Small intestine (tissue), 7 donors: ENCODE measurements at regions not wholly inside any gene's neighbourhood (a gene's known extent, or its start where the extent isn't known, plus 50 kb on each side); places are given as distances from the start of the nearest gene placed in this dataset.
"Not testable (repeated sequence)": the region's sequence is repeated elsewhere in the genome, so short reads cannot be mapped to it uniquely, and the experiment has no call there.

Source experiments
- DNase-seq, 2 donors: peaks; one replicate each; pipeline versions ENCODE4 v3.0.0 to v3.0.0-alpha.2; 2013
- FAIRE-seq: peaks from 2 replicates; lab custom pipeline; 2012; peaks lifted over from hg19 to GRCh38; lab: Jason Lieb, UNC
- H3K27ac ChIP-seq, 3 donors: one replicate each; pipeline ENCODE4 v1.5.1; 2013; ENCODE audit warnings: low read length in 2 of 3, mild to moderate bottlenecking in 2 of 3, control low read depth in 1 of 3, inconsistent platforms in 1 of 3, low read depth in 1 of 3, moderate library complexity in 1 of 3
- H3K27me3 ChIP-seq, 3 donors: one replicate each; pipeline ENCODE4 v1.6.1; 2013; ENCODE audit warnings: low read length in 3 of 3, inconsistent platforms in 1 of 3; ENCODE audit not compliant: control insufficient read depth in 3 of 3, insufficient read depth in 3 of 3
- H3K36me3 ChIP-seq, 3 donors: one replicate each; pipeline ENCODE4 v1.6.1; 2013; ENCODE audit warnings: low read length in 3 of 3, inconsistent platforms in 1 of 3, low read depth in 1 of 3, mild to moderate bottlenecking in 1 of 3, moderate library complexity in 1 of 3; ENCODE audit not compliant: control insufficient read depth in 3 of 3, insufficient read depth in 2 of 3
- H3K4me1 ChIP-seq, 3 donors: one replicate each; pipeline ENCODE4 v1.6.1; 2013; ENCODE audit warnings: low read length in 2 of 3, inconsistent platforms in 1 of 3, low read depth in 1 of 3, mild to moderate bottlenecking in 1 of 3, moderate library complexity in 1 of 3; ENCODE audit not compliant: control insufficient read depth in 3 of 3, insufficient read depth in 2 of 3
- H3K4me3 ChIP-seq, 3 donors: one replicate each; pipeline ENCODE4 v1.5.1; 2013; ENCODE audit warnings: low read length in 3 of 3, control low read depth in 1 of 3, inconsistent platforms in 1 of 3, low read depth in 1 of 3, mild to moderate bottlenecking in 1 of 3, moderate library complexity in 1 of 3
- H3K9me3 ChIP-seq, 2 donors: one replicate each; pipeline ENCODE4 v1.6.1; 2013; ENCODE audit warnings: low read depth in 1 of 2, low read length in 1 of 2; ENCODE audit not compliant: control insufficient read depth in 2 of 2, insufficient read depth in 1 of 2
- WGBS, 3 donors: extraction: QIAGEN DNeasy Blood & Tissue Kit; methylation state at CpG; one replicate each; pipeline ENCODE4 v1.1.7; 2013; 5-methylcytosine and 5-hydroxymethylcytosine counted together
- donor health status: healthy with polysubstance abuse.
- donor health status: control.
- donor health status: control.
- donor health status: Bipolar disorder and iron deficiency.
- donor health status: healthy.

- no peak for FAIRE-seq
- H3K4me1 ChIP-seq, result no peaks in the 10 kb centered on the region
- no peak overlapping the region for H3K27ac ChIP-seq
- H3K4me3 ChIP-seq, result no peak overlapping the region
- no peak for DNase-seq
- H3K36me3 ChIP-seq, result no peaks in the 10 kb centered on the region
- H3K27me3 ChIP-seq, result no peaks in the 10 kb centered on the region
- peaks cover 5 to 11% of the 10 kb centered on the region in 2 donors for H3K9me3 ChIP-seq
- WGBS, 3 donors, result 74 to 81% (median 81%) methylated on average over 7 of the region's 7 CpGs
Measured at GRCh38 chrX:768596-768995, 138.0 kb downstream of the SHOX start.

- Histone ChIP-seq H3K4me1 (no peaks in the 10 kb centered on the region), H3K27me3 (no peaks in the 10 kb centered on the region), H3K36me3 (no peaks in the 10 kb centered on the region), H3K9me3 (no peaks in the 10 kb centered on the region), H3K27ac (no peak overlapping the region), H3K4me3 (no peak overlapping the region)
- DNase-seq (no peak), FAIRE-seq (no peak)
- WGBS, 3 donors, result 80 to 87% (median 80%) methylated on average over 6 of the region's 6 CpGs
Measured at GRCh38 chrX:758917-759316, 128.3 kb downstream of the SHOX start.

GRCh38 chrX:750812-751211 lies 120.2 kb downstream of the SHOX start:
- H3K27ac ChIP-seq, result no peak overlapping the region
- no peaks in the 10 kb centered on the region for H3K36me3 ChIP-seq
- H3K4me3 ChIP-seq, result no peak overlapping the region
- 77 to 86% (median 79%) methylated on average over 9 of the region's 9 CpGs for WGBS, 3 donors
- H3K4me1 ChIP-seq, result no peaks in the 10 kb centered on the region
- no peaks in the 10 kb centered on the region for H3K27me3 ChIP-seq
- FAIRE-seq (no peak), DNase-seq (no peak)
- H3K9me3 ChIP-seq, result peaks cover 0 to 16% of the 10 kb centered on the region in 2 donors

GRCh38 chrX:750263-750662 lies 119.7 kb downstream of the SHOX start:
- Histone ChIP-seq H3K36me3 (no peaks in the 10 kb centered on the region), H3K27me3 (no peaks in the 10 kb centered on the region), H3K9me3 (peaks cover 0 to 17% of the 10 kb centered on the region in 2 donors), H3K27ac (no peak overlapping the region), H3K4me1 (no peaks in the 10 kb centered on the region), H3K4me3 (no peak overlapping the region)
- DNase-seq (no peak), FAIRE-seq (no peak)
- WGBS, 3 donors, result 80 to 89% (median 85%) methylated on average over 5 of the region's 5 CpGs

GRCh38 chrX:747176-747575 lies 116.6 kb downstream of the SHOX start:
- Histone ChIP-seq H3K27me3 (no peaks in the 10 kb centered on the region), H3K9me3 (peaks cover 0 to 19% of the 10 kb centered on the region in 2 donors), H3K36me3 (no peaks in the 10 kb centered on the region), H3K4me3 (no peak overlapping the region), H3K4me1 (no peaks in the 10 kb centered on the region), H3K27ac (no peak overlapping the region)
- FAIRE-seq, result no peak
- no peak for DNase-seq
- 72 to 83% (median 79%) methylated on average over 2 of the region's 2 CpGs for WGBS, 3 donors

- FAIRE-seq (no peak), DNase-seq (no peak)
- 77 to 87% (median 80%) methylated on average over 10 of the region's 10 CpGs for WGBS, 3 donors
- H3K4me1 ChIP-seq, result no peaks in the 10 kb centered on the region
- no peak overlapping the region for H3K4me3 ChIP-seq
- H3K9me3 ChIP-seq, result peaks cover 0 to 10% of the 10 kb centered on the region in 2 donors
- no peak overlapping the region for H3K27ac ChIP-seq
- H3K36me3 ChIP-seq, result no peaks in the 10 kb centered on the region
- H3K27me3 ChIP-seq, result no peaks in the 10 kb centered on the region
Measured at GRCh38 chrX:739611-740010, 109.0 kb downstream of the SHOX start.

GRCh38 chrX:737021-737420 lies 106.4 kb downstream of the SHOX start:
- H3K27ac ChIP-seq, H3K4me1 ChIP-seq, FAIRE-seq, H3K4me3 ChIP-seq, H3K36me3 ChIP-seq, H3K27me3 ChIP-seq, DNase-seq: not testable (repeated sequence)
- 77 to 79% (median 78%) methylated on average over 3 of the region's 3 CpGs for WGBS, 3 donors
- peaks cover 0 to 10% of the 10 kb centered on the region in 2 donors for H3K9me3 ChIP-seq

GRCh38 chrX:734362-734761 lies 103.8 kb downstream of the SHOX start:
- 59 to 68% (median 61%) methylated on average over 17 of the region's 17 CpGs for WGBS, 3 donors
- no peak overlapping the region for H3K27ac ChIP-seq
- H3K4me3 ChIP-seq, result no peak overlapping the region
- no peaks in the 10 kb centered on the region for H3K36me3 ChIP-seq
- no peaks in the 10 kb centered on the region for H3K4me1 ChIP-seq
- H3K9me3 ChIP-seq, result peaks cover 0 to 7% of the 10 kb centered on the region in 2 donors
- DNase-seq, result no peak
- H3K27me3 ChIP-seq, result no peaks in the 10 kb centered on the region
- FAIRE-seq, result no peak

GRCh38 chrX:733961-734360 lies 103.4 kb downstream of the SHOX start:
- H3K9me3 ChIP-seq, result peaks cover 0 to 3% of the 10 kb centered on the region in 2 donors
- no peaks in the 10 kb centered on the region for H3K36me3 ChIP-seq
- H3K4me1 ChIP-seq, result no peaks in the 10 kb centered on the region
- FAIRE-seq (no peak), DNase-seq (no peak)
- no peaks in the 10 kb centered on the region for H3K27me3 ChIP-seq
- 81 to 84% (median 82%) methylated on average over 9 of the region's 9 CpGs for WGBS, 3 donors
- no peak overlapping the region for H3K27ac ChIP-seq
- no peak overlapping the region for H3K4me3 ChIP-seq
